Upper lobe of right lung (tissue), 1 donor: ENCODE measurements at regions not wholly inside any gene's neighbourhood (a gene's known extent, or its start where the extent isn't known, plus 50 kb on each side); places are given as distances from the start of the nearest gene placed in this dataset.

Experiments used
- ATAC-seq: fragments of 200-7000 bp; cut with Tn5 transposase; one replicate; pipeline ENCODE4 v1.9.1; 2020; ENCODE audit warnings: mild to moderate bottlenecking, moderate library complexity
- DNase-seq: peaks from one replicate; pipeline ENCODE4 v3.0.0-alpha.2; 2020
- H3K27ac ChIP-seq: fragments of 200-600 bp; one replicate; pipeline ENCODE4 v1.8.0; 2022
- H3K27me3 ChIP-seq: fragments of 200-600 bp; one replicate; pipeline ENCODE4 v1.8.0; 2022; ENCODE audit warnings: mild to moderate bottlenecking
- H3K36me3 ChIP-seq: fragments of 200-600 bp; one replicate; pipeline ENCODE4 v1.8.0; 2022
- H3K4me1 ChIP-seq: fragments of 200-600 bp; one replicate; pipeline ENCODE4 v1.8.0; 2022
- H3K4me3 ChIP-seq: fragments of 200-600 bp; one replicate; pipeline ENCODE4 v1.8.0; 2022; ENCODE audit warnings: mild to moderate bottlenecking
- H3K9me3 ChIP-seq: fragments of 200-600 bp; one replicate; pipeline ENCODE4 v1.8.0; 2022
- intact Hi-C: fragments of 100-400 bp; cut with DNase I; formaldehyde crosslinking; loops from one replicate; pipeline ENCODE4 v1.11.0; 2022
- TF ChIP-seq, protein P1 (sequence below): fragments of 200-600 bp; IDR thresholded peaks from one replicate; pipeline ENCODE4 v1.8.0; 2022; ENCODE audit warnings: antibody characterized with exemption
- donor health status: DM: no; HTN: yes; CAD: no; lungs with severe emphysema.

DNA sequence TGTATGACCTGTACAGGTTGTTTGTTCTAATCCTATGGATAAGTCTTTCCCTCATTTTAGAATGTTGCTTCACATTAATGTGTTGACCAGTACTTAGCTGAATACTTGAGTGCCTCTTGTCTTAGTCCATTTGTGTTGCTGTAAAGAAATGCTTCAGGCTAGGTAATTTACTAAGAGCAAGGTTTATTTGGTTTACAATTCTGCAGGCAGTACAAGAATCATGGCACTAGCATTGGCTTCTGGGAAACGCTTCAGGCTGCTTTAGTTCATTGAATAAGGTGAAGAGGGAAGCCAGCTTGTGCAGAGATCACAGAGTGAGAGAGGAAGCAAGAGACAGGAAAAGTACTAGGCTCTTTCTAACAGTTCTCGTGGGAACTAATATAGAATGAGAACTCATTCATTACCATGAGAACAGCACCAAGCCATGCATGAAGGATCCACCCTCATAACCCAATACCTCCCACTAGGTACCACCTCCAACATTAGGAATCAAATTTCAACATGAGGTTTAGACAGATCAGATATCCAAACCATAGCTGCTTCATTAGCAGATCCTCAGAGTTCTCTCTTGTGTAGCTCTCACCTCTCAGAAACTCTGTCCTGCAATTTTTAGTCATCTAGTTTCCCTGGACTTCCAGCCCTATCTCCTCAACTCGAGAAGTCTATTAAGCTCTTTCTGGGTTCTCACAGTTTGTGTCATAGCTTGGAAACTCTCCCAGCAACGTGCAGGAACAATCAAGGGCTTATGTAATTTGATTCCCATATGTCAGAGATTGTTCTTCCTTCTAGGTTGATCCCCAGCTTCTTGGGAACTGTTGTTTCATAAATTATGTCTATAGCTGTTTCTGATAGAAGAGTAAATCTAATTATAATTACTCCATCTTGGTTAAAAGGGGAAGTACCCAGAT is 2082.3 kb upstream of the CELF4 start:
- ATAC-seq: peak; percentile 55

DNA sequence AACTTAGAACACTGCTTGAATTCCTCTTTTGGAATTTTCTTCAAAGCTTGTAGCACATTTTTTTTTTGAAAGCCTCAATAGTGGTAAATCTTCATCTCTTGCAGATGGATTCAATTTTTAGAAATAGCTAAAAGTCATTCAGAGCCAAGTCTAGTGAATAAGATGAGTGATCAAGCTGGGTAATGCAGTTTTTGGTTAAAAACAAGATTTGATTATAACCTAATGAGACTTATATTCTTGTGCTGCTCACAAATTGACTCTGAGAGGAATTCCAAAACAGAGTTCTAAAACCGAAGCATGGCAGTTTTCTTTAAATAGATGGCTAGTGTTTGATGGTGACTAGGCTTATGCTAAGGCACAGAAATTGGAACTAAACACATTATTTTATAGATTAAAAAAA is 2072.6 kb upstream of the CELF4 start:
- Histone ChIP-seq H3K4me3 (no peak overlapping the region), H3K4me1 (no peaks in the 10 kb centered on the region), H3K9me3 (no peaks in the 10 kb centered on the region), H3K27me3 (no peaks in the 10 kb centered on the region), H3K36me3 (no peaks in the 10 kb centered on the region), H3K27ac (no peak overlapping the region)
- no peak for ATAC-seq
- intact Hi-C loops: no loop called here
- DNase-seq: no peak
- TF ChIP-seq, protein P1, sequence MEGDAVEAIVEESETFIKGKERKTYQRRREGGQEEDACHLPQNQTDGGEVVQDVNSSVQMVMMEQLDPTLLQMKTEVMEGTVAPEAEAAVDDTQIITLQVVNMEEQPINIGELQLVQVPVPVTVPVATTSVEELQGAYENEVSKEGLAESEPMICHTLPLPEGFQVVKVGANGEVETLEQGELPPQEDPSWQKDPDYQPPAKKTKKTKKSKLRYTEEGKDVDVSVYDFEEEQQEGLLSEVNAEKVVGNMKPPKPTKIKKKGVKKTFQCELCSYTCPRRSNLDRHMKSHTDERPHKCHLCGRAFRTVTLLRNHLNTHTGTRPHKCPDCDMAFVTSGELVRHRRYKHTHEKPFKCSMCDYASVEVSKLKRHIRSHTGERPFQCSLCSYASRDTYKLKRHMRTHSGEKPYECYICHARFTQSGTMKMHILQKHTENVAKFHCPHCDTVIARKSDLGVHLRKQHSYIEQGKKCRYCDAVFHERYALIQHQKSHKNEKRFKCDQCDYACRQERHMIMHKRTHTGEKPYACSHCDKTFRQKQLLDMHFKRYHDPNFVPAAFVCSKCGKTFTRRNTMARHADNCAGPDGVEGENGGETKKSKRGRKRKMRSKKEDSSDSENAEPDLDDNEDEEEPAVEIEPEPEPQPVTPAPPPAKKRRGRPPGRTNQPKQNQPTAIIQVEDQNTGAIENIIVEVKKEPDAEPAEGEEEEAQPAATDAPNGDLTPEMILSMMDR: no peak

More for the DNA sequence above, 2082.3 kb upstream of the CELF4 start:
- H3K9me3 ChIP-seq: no peaks in the 10 kb centered on the region
- H3K27me3 ChIP-seq: no peaks in the 10 kb centered on the region
- H3K4me3 ChIP-seq: no peak overlapping the region
- H3K36me3 ChIP-seq: no peaks in the 10 kb centered on the region
- no peak overlapping the region for H3K27ac ChIP-seq
- intact Hi-C loops: no loop called here
- no peak for DNase-seq
- no peaks in the 10 kb centered on the region for H3K4me1 ChIP-seq
- TF ChIP-seq, protein P1: no peak

GRCh38 chr18:39636931-39637330 is 2071.3 kb upstream of the CELF4 start:
- Histone ChIP-seq H3K4me1 (no peaks in the 10 kb centered on the region), H3K36me3 (no peaks in the 10 kb centered on the region), H3K4me3 (no peak overlapping the region), H3K27ac (no peak overlapping the region), H3K27me3 (no peaks in the 10 kb centered on the region), H3K9me3 (no peaks in the 10 kb centered on the region)
- ATAC-seq: no peak
- intact Hi-C loops: no loop called here
- no peak for DNase-seq
- TF ChIP-seq, protein P1: no peak

- no peak for ATAC-seq
- intact Hi-C loops: no loop called here
- Histone ChIP-seq H3K4me3 (no peak overlapping the region), H3K9me3 (no peaks in the 10 kb centered on the region), H3K4me1 (no peaks in the 10 kb centered on the region), H3K27me3 (no peaks in the 10 kb centered on the region), H3K27ac (no peak overlapping the region), H3K36me3 (no peaks in the 10 kb centered on the region)
- TF ChIP-seq, protein P1: no peak
- no peak for DNase-seq
Measured at GRCh38 chr18:39635966-39636365, 2070.4 kb upstream of the CELF4 start.

GRCh38 chr18:39635192-39635591 is 2069.6 kb upstream of the CELF4 start:
- Histone ChIP-seq H3K4me3 (no peak overlapping the region), H3K27me3 (no peaks in the 10 kb centered on the region), H3K4me1 (no peaks in the 10 kb centered on the region), H3K27ac (no peak overlapping the region), H3K36me3 (no peaks in the 10 kb centered on the region), H3K9me3 (no peaks in the 10 kb centered on the region)
- no peak for DNase-seq
- no peak for ATAC-seq
- TF ChIP-seq, protein P1: no peak
- intact Hi-C loops: no loop called here
